Activated CD4-positive, alpha-beta T cell treated with anti-CD3 and anti-CD28 coated beads, Interleukin-2, Interleukin-4, amounts not matched to agents 100 ng/mL and 50 ng/mL, durations not matched to agents 16 hours and 8 hours (primary cell): ENCODE measurements at regions not wholly inside any gene's neighbourhood (a gene's known extent, or its start where the extent isn't known, plus 50 kb on each side); places are given as distances from the start of the nearest gene placed in this dataset.

Experiments used
- DNase-seq: peaks from one replicate; pipeline ENCODE4 v3.0.0-alpha.2; 2020; ENCODE audit warnings: low spot score

GRCh38 chr6:47149554-47149953 is 107.4 kb upstream of the ADGRF1 start:
- DNase-seq, result no peak

- DNase-seq, result no peak
Observed at GRCh38 chr6:47149066-47149465, 106.9 kb upstream of the ADGRF1 start.

DNA sequence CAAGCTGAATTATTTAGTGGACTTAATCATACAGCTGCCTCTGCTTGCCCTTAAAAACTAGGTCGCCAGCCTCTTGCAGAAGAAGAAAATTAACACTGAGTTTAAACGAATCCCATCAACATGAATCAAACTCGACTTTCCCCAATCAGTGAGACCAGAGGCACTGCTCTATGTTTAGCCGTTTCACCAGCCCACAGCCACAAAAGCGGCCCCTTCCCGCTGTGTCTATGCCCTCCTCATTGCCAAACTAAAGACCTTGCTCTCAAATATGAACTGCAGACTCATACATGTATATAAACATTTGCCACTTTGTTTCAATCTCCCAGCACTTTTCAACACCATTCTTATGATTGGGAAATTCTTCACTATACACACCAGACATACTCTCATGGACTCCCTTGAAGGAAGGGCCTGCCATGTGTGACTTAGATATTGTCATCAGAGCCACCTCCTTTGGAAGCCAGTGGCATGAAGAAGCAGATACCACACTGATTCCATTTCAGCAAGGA is 105.8 kb upstream of the ADGRF1 start:
- no peak for DNase-seq

- no peak for DNase-seq
Observed at GRCh38 chr6:47147175-47147727, 105.1 kb upstream of the ADGRF1 start.

DNA sequence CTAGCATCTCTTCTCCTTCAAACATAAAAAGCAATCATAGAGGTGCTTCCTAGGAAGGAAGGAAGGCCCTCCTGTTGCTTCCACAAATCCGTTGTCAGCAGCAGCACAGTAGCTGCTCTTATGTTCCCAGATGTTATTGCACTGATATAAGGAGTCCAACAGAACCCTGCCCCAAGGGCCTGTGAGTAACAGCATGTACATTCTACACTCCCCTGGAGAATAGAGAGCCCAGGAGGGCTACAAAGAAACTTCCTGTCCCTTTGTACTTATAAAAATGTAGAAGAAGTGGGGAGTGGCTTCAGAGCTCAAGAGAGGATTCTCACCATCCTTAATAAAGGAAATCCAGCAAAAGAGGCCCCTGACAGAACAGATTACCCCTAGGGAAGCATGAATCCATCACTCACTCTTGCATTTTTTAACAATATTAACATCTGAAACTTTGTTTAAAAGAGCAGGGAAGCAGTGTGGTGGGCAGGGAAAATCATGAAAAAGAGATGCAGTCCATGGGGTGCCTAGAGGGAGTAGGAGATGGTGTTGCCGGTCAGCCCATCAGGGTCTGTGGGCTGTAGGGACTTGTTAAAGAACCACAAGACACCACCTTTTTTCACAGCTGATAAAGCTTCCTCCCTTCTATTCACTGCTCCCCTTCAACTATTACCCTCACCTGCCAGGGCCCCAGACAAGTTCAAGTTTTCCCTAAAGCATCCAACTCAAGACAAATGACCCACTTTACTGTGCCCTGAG is 104.5 kb upstream of the ADGRF1 start:
- no peak for DNase-seq

GRCh38 chr6:47145212-47145611 is 103.1 kb upstream of the ADGRF1 start:
- no peak for DNase-seq

DNA sequence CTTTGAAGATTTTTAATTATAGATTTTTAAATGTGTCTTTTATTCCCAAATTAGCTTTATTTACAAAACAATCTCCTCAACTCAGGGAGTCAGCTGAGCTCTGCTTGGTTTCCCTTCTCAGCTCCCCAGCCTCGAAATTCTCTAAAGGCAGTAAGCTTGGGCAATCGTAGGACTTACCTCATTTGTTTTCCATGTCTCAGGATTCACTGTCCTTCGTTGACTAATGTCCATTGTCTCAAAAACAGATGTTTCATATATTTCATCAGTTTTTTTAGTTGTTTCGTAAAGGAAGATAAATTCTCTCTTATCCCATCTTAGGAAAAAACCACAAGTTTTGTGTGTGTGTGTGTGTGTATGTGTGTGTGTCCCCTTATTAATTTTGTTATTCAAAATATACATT is 102.2 kb upstream of the ADGRF1 start:
- no peak for DNase-seq

GRCh38 chr6:47141963-47142362 is 99.8 kb upstream of the ADGRF1 start:
- no peak for DNase-seq

- DNase-seq, result no peak
Observed at GRCh38 chr6:47141171-47141570, 99.0 kb upstream of the ADGRF1 start.

GRCh38 chr6:47138046-47138445 is 95.9 kb upstream of the ADGRF1 start:
- DNase-seq, result no peak

DNA sequence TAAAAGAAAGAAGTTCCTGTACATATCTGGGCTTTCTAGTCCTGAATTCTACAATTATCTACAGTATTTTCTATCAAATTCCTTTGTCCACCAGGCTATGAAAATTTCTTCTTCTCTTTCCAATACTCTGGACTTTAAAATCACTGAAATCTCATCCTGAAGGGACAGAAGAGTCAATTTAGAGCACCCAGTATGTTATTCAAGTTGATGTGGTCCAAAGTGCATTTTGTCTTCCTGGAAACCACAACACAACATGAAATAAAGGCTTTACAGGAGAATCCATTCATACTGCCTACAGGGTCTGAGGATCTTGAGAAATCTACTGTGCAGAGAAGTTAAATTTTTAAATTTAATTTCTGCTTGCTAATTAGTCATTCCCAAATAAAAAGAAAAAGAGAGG is 94.9 kb upstream of the ADGRF1 start:
- no peak for DNase-seq

DNA sequence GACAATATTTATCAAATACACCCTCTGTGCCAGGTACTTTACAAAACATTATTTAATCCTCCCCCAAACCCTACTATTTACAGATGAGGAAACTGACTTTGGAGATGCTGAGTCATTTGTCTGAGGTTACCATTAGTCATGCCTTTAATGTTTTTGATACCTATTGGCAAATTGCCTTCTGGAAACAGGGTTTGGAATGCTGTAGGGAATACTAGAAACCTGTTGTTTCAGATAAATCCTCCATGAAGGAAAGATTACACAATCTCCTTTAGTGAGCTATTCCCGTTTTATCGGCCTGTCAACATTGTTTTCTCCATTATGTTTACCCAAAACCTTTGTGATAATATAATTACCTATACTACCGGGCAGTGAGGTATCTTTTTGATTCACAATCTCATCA is 93.6 kb upstream of the ADGRF1 start:
- no peak for DNase-seq

DNA sequence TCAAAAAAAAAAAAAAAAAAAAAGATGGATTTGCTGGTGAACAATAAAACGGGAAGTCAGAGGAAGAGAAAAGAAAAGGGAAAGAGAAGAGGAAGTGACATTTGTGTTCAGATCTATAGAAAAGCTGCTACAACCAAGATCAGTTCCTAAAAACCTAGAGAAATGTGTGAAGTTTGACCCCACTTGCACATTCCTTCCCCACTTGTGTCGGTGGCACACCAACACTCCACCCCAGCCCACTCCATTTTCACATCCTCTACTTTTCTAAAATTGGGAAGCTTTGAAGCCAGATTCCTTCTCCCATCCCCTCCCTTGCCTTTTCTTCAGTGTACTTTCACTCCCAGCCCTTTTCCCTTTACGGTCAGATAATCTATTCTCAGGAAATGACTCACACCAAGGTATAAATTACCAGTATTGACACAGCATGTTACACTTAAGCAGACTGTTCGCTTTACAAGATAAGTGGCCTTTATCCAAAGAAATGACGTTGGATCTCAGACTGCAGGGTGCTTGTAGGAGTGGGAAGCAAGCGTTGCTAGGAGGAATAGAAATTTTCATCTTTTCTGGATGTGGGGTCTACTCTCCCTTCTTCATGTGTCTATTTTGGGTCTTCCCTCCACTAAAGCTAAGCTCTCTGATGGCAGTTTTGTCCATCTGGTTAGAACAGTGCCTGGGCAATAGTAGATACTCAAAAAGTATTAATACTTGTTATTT is 92.5 kb upstream of the ADGRF1 start:
- no peak for DNase-seq

DNA sequence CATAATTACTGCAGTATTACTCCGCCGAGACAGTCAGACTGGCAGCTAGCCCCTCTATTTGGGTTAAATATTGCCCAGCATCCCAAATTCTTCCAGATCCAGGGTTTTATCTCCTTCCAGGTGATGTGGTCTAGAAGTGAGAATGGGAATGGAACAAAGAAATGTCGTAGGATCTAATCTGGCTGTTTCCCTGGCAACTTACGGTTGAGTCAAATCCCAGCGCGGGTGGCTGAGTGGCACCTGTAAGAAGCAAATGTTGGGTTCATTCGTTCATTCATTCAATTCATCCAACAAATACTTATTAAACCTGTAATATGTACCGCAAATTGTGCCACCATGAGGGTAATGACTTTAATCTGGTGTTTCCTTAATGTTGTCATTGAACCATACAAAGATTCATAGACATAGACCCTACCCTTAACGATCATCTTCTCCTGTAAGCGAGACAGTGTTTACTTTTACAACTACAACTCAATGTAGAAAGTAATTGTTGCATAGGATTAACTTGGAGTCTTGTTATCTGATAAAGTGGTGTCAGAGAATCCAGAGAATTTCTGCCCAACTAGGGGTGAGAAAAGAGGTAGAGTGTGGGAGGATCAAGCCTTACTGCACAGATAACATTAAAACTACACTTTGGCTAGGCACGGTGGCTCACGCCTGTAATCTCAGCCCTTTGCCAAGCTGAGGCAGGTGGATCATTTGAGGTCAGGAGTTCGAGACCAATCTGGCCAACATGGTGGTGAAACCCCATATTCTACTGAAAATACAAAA is 91.3 kb upstream of the ADGRF1 start:
- no peak for DNase-seq

DNA sequence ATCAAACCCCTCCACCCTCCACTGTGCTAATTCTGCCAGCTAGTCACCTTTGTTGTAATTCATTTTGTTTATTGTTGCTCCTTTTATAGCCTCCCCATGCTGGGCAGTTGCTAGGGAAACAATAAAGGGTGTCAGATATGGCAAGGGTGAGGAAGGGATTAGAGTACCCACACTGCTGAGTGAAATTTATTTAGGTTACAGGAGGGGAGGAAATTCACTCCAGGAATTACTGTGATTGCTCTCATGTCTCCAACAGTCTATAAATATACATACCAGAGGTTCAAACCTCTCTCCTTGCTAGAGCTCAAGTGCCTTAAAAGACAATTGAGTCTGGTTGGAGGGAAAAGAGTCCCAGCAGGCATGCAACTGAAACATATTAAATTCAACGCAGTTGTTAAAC is 90.6 kb upstream of the ADGRF1 start:
- DNase-seq, result no peak

GRCh38 chr6:47131773-47132172 is 89.6 kb upstream of the ADGRF1 start:
- no peak for DNase-seq

- no peak for DNase-seq
Observed at GRCh38 chr6:47130086-47130485, 88.0 kb upstream of the ADGRF1 start.

DNA sequence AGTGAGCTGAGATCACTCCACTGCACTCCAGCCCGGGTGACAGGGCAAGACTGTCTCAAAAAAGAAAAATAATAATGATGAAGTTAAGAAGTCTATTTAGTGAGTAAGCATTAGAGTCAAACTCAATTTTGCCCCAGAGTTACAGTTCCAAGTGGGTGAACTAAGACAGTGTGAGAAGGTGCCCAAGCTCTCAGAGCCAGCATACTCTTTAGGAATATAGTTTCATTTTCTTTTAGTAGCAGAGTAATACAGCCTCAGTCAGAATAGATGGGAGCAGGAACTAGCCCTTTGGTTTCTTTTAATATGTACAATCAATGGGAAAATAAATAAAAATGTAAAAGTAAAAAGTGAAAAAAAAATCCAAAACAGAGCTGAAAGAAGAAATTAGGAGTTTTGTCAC is 87.0 kb upstream of the ADGRF1 start:
- DNase-seq, result no peak

- DNase-seq, result no peak
Observed at GRCh38 chr6:47126647-47127391, 84.7 kb upstream of the ADGRF1 start.

GRCh38 chr6:47118611-47119010 is 76.5 kb upstream of the ADGRF1 start:
- no peak for DNase-seq

GRCh38 chr6:47117314-47117713 is 75.2 kb upstream of the ADGRF1 start:
- DNase-seq, result no peak

DNA sequence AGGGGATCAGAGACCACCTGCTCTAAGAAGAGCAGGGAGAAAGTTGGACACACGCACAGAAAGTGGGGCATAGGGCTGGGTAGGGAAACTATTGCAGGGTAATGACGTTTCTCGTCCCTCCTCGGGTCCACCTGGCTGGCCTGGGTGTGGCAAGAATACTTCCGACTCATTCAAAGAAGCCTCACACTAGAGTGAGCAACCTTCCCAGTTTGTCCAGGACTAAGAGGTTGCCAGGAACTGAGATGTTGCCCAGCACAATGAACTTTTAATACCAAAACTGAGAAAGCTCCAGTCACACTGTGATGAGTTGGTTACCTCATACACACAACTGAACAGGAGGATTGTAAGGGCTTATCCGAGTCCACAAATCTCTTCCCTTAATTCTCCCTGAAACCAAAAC is 74.5 kb upstream of the ADGRF1 start:
- no peak for DNase-seq
